D721Med (cell line): ENCODE measurements at regions not wholly inside any gene's neighbourhood (a gene's known extent, or its start where the extent isn't known, plus 50 kb on each side); places are given as distances from the start of the nearest gene placed in this dataset.

Experiments
- DNase-seq: peaks from one replicate; pipeline ENCODE4 v3.0.0; 2011; ENCODE audit warnings: low spot score; ENCODE audit not compliant: insufficient read length
- FAIRE-seq: peaks from 2 replicates; lab custom pipeline; 2011; peaks lifted over from hg19 to GRCh38; lab: Jason Lieb, UNC
- TF ChIP-seq, protein P1 (sequence below): IDR thresholded peaks from 2 replicates; pipeline ENCODE4 v1.5.1; 2012; ENCODE audit warnings: mild to moderate bottlenecking, control low read depth; ENCODE audit not compliant: insufficient read depth; ENCODE audit errors: missing control alignments

DNA sequence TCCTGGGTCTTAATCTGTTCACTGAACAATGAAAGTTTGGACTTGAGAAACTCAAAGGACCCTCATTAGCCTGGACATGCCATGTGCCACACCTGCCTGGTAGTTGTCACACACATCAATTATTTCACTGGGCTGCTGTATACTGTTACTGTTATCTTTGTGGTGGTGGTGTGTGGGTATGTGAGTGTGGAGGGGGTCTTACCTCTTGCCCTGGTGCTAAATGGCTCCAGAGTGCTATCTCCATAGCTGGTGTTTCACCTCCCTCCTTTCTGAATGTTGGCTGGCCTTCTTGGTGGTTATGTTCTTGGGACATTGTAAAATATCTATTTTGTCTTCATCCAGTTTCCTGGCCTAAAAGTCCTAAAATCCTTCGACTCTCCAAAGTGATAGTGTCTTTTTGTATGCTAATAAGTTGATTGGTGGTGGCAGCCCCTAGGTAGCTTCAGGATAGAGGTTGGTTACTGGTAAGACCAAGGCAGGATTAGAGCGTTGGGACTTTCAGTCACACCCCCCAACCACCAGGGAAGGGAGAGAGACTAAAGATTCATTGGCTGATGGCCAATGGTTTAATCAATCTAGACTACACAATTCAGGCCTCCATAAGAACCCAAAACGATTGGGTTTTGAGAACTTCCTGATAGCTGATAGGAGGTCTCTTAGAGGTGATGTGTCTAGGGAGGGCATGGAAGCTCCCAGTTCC lies 328.1 kb downstream of the MYCN start:
- TF ChIP-seq, protein P1, sequence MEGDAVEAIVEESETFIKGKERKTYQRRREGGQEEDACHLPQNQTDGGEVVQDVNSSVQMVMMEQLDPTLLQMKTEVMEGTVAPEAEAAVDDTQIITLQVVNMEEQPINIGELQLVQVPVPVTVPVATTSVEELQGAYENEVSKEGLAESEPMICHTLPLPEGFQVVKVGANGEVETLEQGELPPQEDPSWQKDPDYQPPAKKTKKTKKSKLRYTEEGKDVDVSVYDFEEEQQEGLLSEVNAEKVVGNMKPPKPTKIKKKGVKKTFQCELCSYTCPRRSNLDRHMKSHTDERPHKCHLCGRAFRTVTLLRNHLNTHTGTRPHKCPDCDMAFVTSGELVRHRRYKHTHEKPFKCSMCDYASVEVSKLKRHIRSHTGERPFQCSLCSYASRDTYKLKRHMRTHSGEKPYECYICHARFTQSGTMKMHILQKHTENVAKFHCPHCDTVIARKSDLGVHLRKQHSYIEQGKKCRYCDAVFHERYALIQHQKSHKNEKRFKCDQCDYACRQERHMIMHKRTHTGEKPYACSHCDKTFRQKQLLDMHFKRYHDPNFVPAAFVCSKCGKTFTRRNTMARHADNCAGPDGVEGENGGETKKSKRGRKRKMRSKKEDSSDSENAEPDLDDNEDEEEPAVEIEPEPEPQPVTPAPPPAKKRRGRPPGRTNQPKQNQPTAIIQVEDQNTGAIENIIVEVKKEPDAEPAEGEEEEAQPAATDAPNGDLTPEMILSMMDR = no peak
- DNase-seq (no peak), FAIRE-seq (no peak)

DNA sequence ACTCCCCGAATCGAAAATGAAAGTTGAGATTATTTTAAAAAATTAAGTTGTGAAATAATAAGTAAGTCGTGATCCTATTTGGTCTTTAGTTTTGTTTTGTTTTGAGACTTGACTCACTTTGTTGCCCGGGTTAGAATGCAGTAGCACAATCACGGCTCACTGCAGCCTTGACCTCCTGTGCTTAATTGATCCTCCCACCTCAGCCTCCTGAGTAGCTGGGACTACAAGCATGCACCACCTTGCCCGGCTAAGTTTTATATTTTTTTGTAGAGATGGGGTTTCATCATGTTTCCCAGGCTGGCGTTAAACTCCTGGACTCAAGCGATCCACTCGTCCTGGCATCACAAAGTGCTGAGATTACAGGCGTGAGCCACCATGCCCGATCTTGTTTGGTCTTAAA lies 326.2 kb downstream of the MYCN start:
- TF ChIP-seq, protein P1 = no peak
- FAIRE-seq (no peak), DNase-seq (no peak)

DNA sequence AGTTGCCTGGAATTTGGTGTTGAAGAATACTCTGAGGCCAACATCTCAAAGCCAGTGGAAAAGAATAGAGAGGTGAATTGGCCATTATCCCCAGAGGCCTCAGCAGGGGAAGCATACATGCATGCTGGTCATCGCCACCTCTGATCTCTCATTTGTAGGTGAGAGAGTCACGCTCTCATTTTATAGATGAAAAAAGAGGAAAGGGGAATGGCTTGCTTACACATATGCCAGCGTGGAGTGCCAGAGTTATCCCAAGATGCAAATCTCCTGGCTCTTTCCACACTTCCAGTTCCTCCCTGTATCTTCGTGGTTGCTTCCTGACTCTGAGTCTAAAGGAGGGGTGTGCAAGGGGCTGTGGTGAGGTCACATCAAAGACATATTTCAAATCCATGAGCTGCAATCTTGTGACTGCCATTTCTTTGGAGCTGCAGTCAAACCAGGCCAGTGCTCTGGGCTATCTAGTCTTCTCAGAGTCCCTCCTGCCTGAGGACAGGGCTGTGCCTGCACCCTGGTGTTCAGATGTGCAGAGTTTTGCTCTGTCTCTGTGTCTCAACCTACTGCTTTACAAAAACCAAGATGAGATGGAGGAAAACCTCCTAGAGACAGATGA lies 324.7 kb downstream of the MYCN start:
- FAIRE-seq = no peak
- TF ChIP-seq, protein P1 = no peak

GRCh38 chr2:16264491-16264890 lies 324.1 kb downstream of the MYCN start:
- FAIRE-seq (no peak), DNase-seq (no peak)
- TF ChIP-seq, protein P1 = no peak

More for the DNA sequence above, 324.7 kb downstream of the MYCN start:
- no peak for DNase-seq

DNA sequence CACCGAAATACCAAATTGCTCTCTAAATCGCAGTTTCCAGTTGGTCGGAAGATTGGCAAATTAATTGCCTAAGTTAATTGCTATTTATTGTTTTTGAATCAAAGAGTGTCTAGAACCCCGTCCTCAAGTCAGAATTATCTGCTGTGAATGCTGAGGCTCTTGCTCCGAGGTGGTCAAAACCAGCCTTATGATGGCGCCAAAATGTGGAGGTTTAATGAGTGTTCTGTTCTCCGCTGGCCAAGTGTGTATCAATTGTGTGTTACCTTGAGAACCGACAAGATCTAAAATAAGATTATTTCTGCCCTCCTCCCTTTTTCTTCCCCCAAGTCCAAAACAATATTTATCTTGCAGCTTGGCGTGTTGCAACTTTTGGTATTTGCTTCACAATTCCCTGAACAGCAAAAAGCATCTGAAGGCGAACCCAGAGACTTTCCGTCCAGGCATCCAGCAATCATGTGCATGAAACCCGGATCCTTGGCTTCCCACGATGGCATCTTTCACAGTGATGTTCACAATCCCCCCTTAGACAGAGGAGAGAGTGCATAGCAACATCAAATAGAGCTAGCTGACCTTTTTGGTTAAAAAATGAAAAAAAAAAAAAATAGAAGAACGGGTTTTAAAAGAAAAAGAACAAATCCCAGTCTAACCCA lies 323.0 kb downstream of the MYCN start:
- FAIRE-seq = no peak
- TF ChIP-seq, protein P1 = no peak
- DNase-seq = no peak

GRCh38 chr2:16262526-16263178 lies 322.3 kb downstream of the MYCN start:
- FAIRE-seq (no peak), DNase-seq (no peak)
- TF ChIP-seq, protein P1 = no peak
